Esophagus muscularis mucosa (tissue), 3 donors: ENCODE measurements at regions not wholly inside any gene's neighbourhood (a gene's known extent, or its start where the extent isn't known, plus 50 kb on each side); places are given as distances from the start of the nearest gene placed in this dataset.

Experiments used
- EP300 ChIP-seq: sonication (generic); formaldehyde crosslinking; IDR thresholded peaks from one replicate; pipeline ENCODE4 v1.6.1; 2017; ENCODE audit warnings: antibody characterized with exemption
- POLR2AphosphoS5 ChIP-seq, 2 donors: sonication (generic); formaldehyde crosslinking; IDR thresholded peaks; one replicate each; pipeline ENCODE4 v1.6.1; 2017; ENCODE audit warnings: antibody characterized with exemption in 2 of 2

GRCh38 chr7:21094589-21094988 lies 307.9 kb upstream of the SP8 start:
- TF ChIP-seq POLR2AphosphoS5 (IDR thresholded peaks at IDR 0.05) (no peak), EP300 (no peak)
